HL-60 (cell line): ENCODE measurements at regions not wholly inside any gene's neighbourhood (a gene's known extent, or its start where the extent isn't known, plus 50 kb on each side); places are given as distances from the start of the nearest gene placed in this dataset.
"Not testable (repeated sequence)": the region's sequence is repeated elsewhere in the genome, so short reads cannot be mapped to it uniquely, and the experiment has no call there.

Experiments
- DNase-seq, 2 experiments: peaks; one replicate each; pipeline ENCODE4 v3.0.0-alpha.2; 2010 to 2020; ENCODE audit warnings: low read depth in 1 of 2, low spot score in 1 of 2
- H3K27ac ChIP-seq: fragments of 250-450 bp; sonication (Bioruptor Pico); replicated peaks from 2 replicates; pipeline ENCODE4 v1.5.1; 2020; ENCODE audit warnings: mild to moderate bottlenecking, moderate library complexity
- H3K27me3 ChIP-seq: fragments of 250-450 bp; sonication (Bioruptor Pico); 2 replicates; pipeline ENCODE4 v1.5.1; 2021; ENCODE audit warnings: mild to moderate bottlenecking, moderate library complexity; ENCODE audit not compliant: insufficient read depth, poor library complexity, severe bottlenecking
- H3K4me3 ChIP-seq: replicated peaks from 2 replicates; pipeline ENCODE4 v1.5.1; 2011; ENCODE audit warnings: mild to moderate bottlenecking, control low read depth, low read length; ENCODE audit not compliant: insufficient read depth
- GABPA ChIP-seq: IDR thresholded peaks from 2 replicates; pipeline ENCODE4 v1.6.1; 2012; ENCODE audit warnings: low read depth
- POLR2AphosphoS5 ChIP-seq: IDR thresholded peaks from 2 replicates; pipeline ENCODE4 v1.6.1; 2012; ENCODE audit warnings: low read depth
- SPI1 ChIP-seq: IDR thresholded peaks from 2 replicates; pipeline ENCODE4 v1.6.1; 2012; ENCODE audit warnings: low read depth, mild to moderate bottlenecking, borderline replicate concordance
- TF ChIP-seq, protein P1 (sequence below): IDR thresholded peaks from 2 replicates; pipeline ENCODE4 v1.6.1; 2012; ENCODE audit warnings: low read depth; ENCODE audit not compliant: insufficient replicate concordance
- TF ChIP-seq, protein P2 (sequence below): IDR thresholded peaks from one replicate; pipeline ENCODE4 v1.5.1; 2011; ENCODE audit warnings: low read length, control low read depth, inconsistent platforms; ENCODE audit not compliant: insufficient read depth

DNA sequence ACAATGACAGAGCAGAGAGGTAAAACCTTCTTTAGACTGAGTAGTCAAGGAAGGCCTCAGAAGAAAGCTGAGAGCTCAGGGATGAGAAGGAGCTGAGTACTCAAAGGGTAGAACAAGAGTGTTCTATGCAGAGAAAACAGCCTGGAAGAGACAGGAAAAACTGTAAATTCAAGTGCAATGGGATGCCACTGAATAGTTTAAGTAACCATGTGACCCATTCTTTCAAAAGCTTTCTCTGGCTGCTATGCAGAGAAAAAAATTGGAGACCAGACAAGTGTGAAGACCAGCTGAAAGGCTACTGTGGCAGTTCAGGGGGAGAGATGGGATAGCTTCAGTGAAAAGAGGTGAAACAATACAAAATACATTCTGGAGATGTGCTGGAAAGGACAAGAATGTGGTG, 61.3 kb upstream of the RNF38 start:
- DNase-seq = no peak
- no peak for TF ChIP-seq GABPA
- TF ChIP-seq, protein P1, sequence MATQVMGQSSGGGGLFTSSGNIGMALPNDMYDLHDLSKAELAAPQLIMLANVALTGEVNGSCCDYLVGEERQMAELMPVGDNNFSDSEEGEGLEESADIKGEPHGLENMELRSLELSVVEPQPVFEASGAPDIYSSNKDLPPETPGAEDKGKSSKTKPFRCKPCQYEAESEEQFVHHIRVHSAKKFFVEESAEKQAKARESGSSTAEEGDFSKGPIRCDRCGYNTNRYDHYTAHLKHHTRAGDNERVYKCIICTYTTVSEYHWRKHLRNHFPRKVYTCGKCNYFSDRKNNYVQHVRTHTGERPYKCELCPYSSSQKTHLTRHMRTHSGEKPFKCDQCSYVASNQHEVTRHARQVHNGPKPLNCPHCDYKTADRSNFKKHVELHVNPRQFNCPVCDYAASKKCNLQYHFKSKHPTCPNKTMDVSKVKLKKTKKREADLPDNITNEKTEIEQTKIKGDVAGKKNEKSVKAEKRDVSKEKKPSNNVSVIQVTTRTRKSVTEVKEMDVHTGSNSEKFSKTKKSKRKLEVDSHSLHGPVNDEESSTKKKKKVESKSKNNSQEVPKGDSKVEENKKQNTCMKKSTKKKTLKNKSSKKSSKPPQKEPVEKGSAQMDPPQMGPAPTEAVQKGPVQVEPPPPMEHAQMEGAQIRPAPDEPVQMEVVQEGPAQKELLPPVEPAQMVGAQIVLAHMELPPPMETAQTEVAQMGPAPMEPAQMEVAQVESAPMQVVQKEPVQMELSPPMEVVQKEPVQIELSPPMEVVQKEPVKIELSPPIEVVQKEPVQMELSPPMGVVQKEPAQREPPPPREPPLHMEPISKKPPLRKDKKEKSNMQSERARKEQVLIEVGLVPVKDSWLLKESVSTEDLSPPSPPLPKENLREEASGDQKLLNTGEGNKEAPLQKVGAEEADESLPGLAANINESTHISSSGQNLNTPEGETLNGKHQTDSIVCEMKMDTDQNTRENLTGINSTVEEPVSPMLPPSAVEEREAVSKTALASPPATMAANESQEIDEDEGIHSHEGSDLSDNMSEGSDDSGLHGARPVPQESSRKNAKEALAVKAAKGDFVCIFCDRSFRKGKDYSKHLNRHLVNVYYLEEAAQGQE = no peak
- TF ChIP-seq, protein P2, sequence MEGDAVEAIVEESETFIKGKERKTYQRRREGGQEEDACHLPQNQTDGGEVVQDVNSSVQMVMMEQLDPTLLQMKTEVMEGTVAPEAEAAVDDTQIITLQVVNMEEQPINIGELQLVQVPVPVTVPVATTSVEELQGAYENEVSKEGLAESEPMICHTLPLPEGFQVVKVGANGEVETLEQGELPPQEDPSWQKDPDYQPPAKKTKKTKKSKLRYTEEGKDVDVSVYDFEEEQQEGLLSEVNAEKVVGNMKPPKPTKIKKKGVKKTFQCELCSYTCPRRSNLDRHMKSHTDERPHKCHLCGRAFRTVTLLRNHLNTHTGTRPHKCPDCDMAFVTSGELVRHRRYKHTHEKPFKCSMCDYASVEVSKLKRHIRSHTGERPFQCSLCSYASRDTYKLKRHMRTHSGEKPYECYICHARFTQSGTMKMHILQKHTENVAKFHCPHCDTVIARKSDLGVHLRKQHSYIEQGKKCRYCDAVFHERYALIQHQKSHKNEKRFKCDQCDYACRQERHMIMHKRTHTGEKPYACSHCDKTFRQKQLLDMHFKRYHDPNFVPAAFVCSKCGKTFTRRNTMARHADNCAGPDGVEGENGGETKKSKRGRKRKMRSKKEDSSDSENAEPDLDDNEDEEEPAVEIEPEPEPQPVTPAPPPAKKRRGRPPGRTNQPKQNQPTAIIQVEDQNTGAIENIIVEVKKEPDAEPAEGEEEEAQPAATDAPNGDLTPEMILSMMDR = no peak
- no peak overlapping the region for H3K4me3 ChIP-seq
- no peaks in the 10 kb centered on the region for H3K27me3 ChIP-seq
- no peak overlapping the region for H3K27ac ChIP-seq

DNA sequence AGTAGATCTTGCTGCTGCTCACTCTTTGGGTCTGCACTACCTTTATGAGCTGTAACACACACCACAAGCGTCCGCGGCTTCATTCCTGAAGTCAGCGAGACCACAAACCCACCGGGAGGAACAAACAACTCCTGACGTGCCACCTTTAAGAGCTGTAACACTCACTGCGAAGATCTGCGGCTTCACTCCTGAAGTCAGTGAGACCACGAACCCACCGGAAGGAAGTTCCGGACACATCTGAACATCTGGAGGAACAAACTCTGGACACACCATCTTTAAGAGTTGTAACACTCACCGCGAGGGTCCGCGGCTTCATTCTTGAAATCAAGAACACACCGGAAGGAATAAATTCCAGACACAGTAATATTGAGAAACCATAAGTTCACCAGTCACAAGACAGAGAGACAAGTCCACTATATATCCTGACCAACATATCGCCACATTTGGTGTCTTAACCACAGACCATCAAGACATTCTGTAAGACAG, 58.4 kb upstream of the RNF38 start:
- not testable (repeated sequence) for H3K27me3 ChIP-seq
- TF ChIP-seq GABPA (peak; percentile 78), SPI1 (peak; percentile 36; the same call in 1 of the 2 replicates), POLR2AphosphoS5 (peak; percentile 95)
- TF ChIP-seq, protein P1 = peak; percentile 43
- Histone ChIP-seq H3K27ac (peak overlapping the region; percentile 30; the same call in 1 of the 2 replicates), H3K4me3 (peak overlapping the region; percentile 1; the same call in 1 of the 2 replicates)
- DNase-seq = peak; percentile 72 to 93

DNA sequence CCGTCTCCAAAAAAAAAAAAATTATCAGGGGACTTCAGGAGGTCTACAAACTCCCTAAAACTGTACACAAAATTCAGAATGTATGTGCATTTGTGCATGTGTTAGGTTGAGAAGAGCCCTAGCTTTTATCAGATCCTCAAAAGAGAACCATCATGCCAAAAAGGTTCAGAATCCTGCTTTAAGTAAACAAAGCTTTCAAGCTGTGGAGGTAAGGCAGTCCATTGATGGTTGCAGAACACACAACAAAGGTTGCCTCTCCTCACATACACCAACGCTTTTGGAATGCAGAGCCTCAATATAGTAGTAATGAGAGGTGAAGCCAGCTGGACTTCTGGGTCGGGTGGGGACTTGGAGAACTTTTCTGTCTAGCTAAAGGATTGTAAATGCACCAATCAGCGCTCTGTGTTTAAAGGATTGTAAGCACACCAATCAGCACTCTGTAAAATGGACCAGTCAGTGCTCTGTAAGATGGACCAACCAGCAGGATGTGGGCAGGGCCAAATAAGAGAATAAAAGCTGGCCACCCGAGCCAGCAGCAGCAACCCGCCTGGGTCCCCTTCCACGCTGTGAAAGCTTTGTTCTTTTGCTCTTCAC, 57.9 kb upstream of the RNF38 start:
- H3K27ac ChIP-seq = no peak overlapping the region
- H3K4me3 ChIP-seq = no peak overlapping the region
- no peaks in the 10 kb centered on the region for H3K27me3 ChIP-seq
- TF ChIP-seq POLR2AphosphoS5 = no peak
- no peak for TF ChIP-seq GABPA
- TF ChIP-seq, protein P2 = no peak
- TF ChIP-seq, protein P1 = no peak
- no peak for DNase-seq
